Ovary (tissue), 3 donors: ENCODE measurements at regions not wholly inside any gene's neighbourhood (a gene's known extent, or its start where the extent isn't known, plus 50 kb on each side); places are given as distances from the start of the nearest gene placed in this dataset.

Experiments used
- EP300 ChIP-seq: sonication (generic); formaldehyde crosslinking; IDR thresholded peaks from one replicate; pipeline ENCODE4 v1.6.1; 2017; ENCODE audit warnings: antibody characterized with exemption
- POLR2A ChIP-seq: fragments of 450-650 bp; IDR thresholded peaks from one replicate; pipeline ENCODE4 v1.6.1; 2017; ENCODE audit warnings: antibody characterized with exemption, mild to moderate bottlenecking, moderate library complexity
- TF ChIP-seq, protein P1 (sequence below), 3 donors: fragments of 450-650 bp in 2 of 3; fragments of 200-600 bp in 1 of 3; IDR thresholded peaks; one replicate each; pipeline versions ENCODE4 v1.5.1 to v1.8.0; 2016 to 2022; ENCODE audit warnings: antibody characterized with exemption in 3 of 3, mild to moderate bottlenecking in 1 of 3
- donor health status: DM: no; HTN: no; CAD: no.

DNA sequence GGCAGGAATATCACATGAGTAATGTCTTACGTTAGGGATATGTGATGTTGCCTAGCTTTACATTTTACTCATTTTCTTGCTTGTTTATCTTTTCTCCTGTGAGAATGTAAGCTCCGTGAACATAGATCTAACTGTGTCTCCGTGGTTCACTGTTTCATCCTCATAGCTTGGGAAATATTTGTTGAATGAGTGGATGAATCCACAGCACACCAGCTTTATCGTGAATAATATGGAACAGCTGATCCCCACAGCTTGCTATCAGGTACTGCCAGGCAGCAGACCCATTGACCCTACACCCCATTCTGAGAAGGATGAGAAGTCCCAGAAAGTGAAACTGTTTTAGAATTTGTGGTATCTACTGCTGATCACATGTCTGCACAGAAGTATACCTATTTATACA lies 106.8 kb upstream of the FBN2 start:
- TF ChIP-seq, protein P1, sequence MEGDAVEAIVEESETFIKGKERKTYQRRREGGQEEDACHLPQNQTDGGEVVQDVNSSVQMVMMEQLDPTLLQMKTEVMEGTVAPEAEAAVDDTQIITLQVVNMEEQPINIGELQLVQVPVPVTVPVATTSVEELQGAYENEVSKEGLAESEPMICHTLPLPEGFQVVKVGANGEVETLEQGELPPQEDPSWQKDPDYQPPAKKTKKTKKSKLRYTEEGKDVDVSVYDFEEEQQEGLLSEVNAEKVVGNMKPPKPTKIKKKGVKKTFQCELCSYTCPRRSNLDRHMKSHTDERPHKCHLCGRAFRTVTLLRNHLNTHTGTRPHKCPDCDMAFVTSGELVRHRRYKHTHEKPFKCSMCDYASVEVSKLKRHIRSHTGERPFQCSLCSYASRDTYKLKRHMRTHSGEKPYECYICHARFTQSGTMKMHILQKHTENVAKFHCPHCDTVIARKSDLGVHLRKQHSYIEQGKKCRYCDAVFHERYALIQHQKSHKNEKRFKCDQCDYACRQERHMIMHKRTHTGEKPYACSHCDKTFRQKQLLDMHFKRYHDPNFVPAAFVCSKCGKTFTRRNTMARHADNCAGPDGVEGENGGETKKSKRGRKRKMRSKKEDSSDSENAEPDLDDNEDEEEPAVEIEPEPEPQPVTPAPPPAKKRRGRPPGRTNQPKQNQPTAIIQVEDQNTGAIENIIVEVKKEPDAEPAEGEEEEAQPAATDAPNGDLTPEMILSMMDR (IDR thresholded peaks at IDR 0.05), result no peak
- TF ChIP-seq POLR2A, result no peak
- no peak for TF ChIP-seq EP300
